Muscle of leg (tissue), 3 donors: ENCODE measurements at regions not wholly inside any gene's neighbourhood (a gene's known extent, or its start where the extent isn't known, plus 50 kb on each side); places are given as distances from the start of the nearest gene placed in this dataset.

Source experiments
- DNase-seq: peaks from one replicate; pipeline ENCODE4 v3.0.0; 2013
- H3K27ac ChIP-seq: one replicate; pipeline ENCODE4 v1.5.1; 2013; ENCODE audit warnings: mild to moderate bottlenecking, low read length, control low read depth
- H3K27me3 ChIP-seq: one replicate; pipeline ENCODE4 v1.6.1; 2013; ENCODE audit warnings: low read length; ENCODE audit not compliant: control insufficient read depth, insufficient read depth
- H3K36me3 ChIP-seq: one replicate; pipeline ENCODE4 v1.6.1; 2013; ENCODE audit warnings: low read length; ENCODE audit not compliant: control insufficient read depth, insufficient read depth
- H3K4me1 ChIP-seq: one replicate; pipeline ENCODE4 v1.6.1; 2013; ENCODE audit warnings: low read length; ENCODE audit not compliant: control insufficient read depth, insufficient read depth
- H3K4me3 ChIP-seq: one replicate; pipeline ENCODE4 v1.5.1; 2013; ENCODE audit warnings: low read length, control low read depth
- H3K9me3 ChIP-seq: replicated peaks from 2 replicates; pipeline ENCODE4 v1.6.1; 2013; ENCODE audit warnings: low read depth, low read length; ENCODE audit not compliant: control insufficient read depth
- WGBS: methylation state at CpG from one replicate; pipeline ENCODE4 v1.1.5; 2013; ENCODE audit warnings: missing lambda C conversion rate; ENCODE audit not compliant: insufficient coverage; 5-methylcytosine and 5-hydroxymethylcytosine counted together

GRCh38 chr20:24206995-24207394 lies 218.4 kb upstream of the GGTLC1 start:
- H3K9me3 ChIP-seq = no peaks in the 10 kb centered on the region
- H3K4me3 ChIP-seq = no peak overlapping the region
- WGBS = no CpG with 5 or more reads among the region's 5 CpGs
- H3K27me3 ChIP-seq = peaks cover 4% of the 10 kb centered on the region
- DNase-seq = no peak
- no peaks in the 10 kb centered on the region for H3K36me3 ChIP-seq
- H3K4me1 ChIP-seq = no peaks in the 10 kb centered on the region
- H3K27ac ChIP-seq = no peak overlapping the region

GRCh38 chr20:24203526-24204183 lies 215.1 kb upstream of the GGTLC1 start:
- no peak for DNase-seq
- Histone ChIP-seq H3K36me3 (no peaks in the 10 kb centered on the region), H3K9me3 (no peaks in the 10 kb centered on the region), H3K4me1 (no peaks in the 10 kb centered on the region), H3K27me3 (peaks cover 4% of the 10 kb centered on the region), H3K4me3 (no peak overlapping the region), H3K27ac (no peak overlapping the region)
- WGBS = 60% methylated on average over 1 of the region's 7 CpGs

- DNase-seq = no peak
- no peaks in the 10 kb centered on the region for H3K9me3 ChIP-seq
- H3K4me1 ChIP-seq = no peaks in the 10 kb centered on the region
- H3K27ac ChIP-seq = no peak overlapping the region
- H3K36me3 ChIP-seq = no peaks in the 10 kb centered on the region
- H3K4me3 ChIP-seq = no peak overlapping the region
- no peaks in the 10 kb centered on the region for H3K27me3 ChIP-seq
- 62% methylated on average over 6 of the region's 6 CpGs for WGBS
These were observed 210.9 kb upstream of the GGTLC1 start for GRCh38 chr20:24199501-24199900.

- peaks cover 2% of the 10 kb centered on the region for H3K9me3 ChIP-seq
- H3K27ac ChIP-seq = no peak overlapping the region
- WGBS = 50% methylated on average over 1 of the region's 3 CpGs
- H3K4me3 ChIP-seq = no peak overlapping the region
- H3K4me1 ChIP-seq = no peaks in the 10 kb centered on the region
- DNase-seq = no peak
- no peaks in the 10 kb centered on the region for H3K27me3 ChIP-seq
- no peaks in the 10 kb centered on the region for H3K36me3 ChIP-seq
These were observed 205.6 kb upstream of the GGTLC1 start for GRCh38 chr20:24194143-24194542.

- H3K36me3 ChIP-seq = no peaks in the 10 kb centered on the region
- no peaks in the 10 kb centered on the region for H3K27me3 ChIP-seq
- no peaks in the 10 kb centered on the region for H3K4me1 ChIP-seq
- no peak for DNase-seq
- no peak overlapping the region for H3K27ac ChIP-seq
- H3K4me3 ChIP-seq = no peak overlapping the region
- H3K9me3 ChIP-seq = peaks cover 2% of the 10 kb centered on the region
- no CpG with 5 or more reads among the region's 1 CpG for WGBS
These were observed 202.3 kb upstream of the GGTLC1 start for GRCh38 chr20:24190905-24191304.

- no peaks in the 10 kb centered on the region for H3K27me3 ChIP-seq
- peak; percentile 56 for DNase-seq
- no peaks in the 10 kb centered on the region for H3K36me3 ChIP-seq
- H3K27ac ChIP-seq = no peak overlapping the region
- no peak overlapping the region for H3K4me3 ChIP-seq
- H3K9me3 ChIP-seq = peaks cover 2% of the 10 kb centered on the region
- H3K4me1 ChIP-seq = no peaks in the 10 kb centered on the region
These were observed 197.2 kb upstream of the GGTLC1 start for GRCh38 chr20:24185791-24186190.

GRCh38 chr20:24181151-24181550 lies 192.6 kb upstream of the GGTLC1 start:
- H3K9me3 ChIP-seq = no peaks in the 10 kb centered on the region
- no peak overlapping the region for H3K4me3 ChIP-seq
- H3K36me3 ChIP-seq = no peaks in the 10 kb centered on the region
- no peak overlapping the region for H3K27ac ChIP-seq
- no peaks in the 10 kb centered on the region for H3K4me1 ChIP-seq
- DNase-seq = no peak
- H3K27me3 ChIP-seq = no peaks in the 10 kb centered on the region

GRCh38 chr20:24169256-24169655 lies 180.7 kb upstream of the GGTLC1 start:
- no peak for DNase-seq
- Histone ChIP-seq H3K4me1 (no peaks in the 10 kb centered on the region), H3K27me3 (no peaks in the 10 kb centered on the region), H3K9me3 (peaks cover 3% of the 10 kb centered on the region), H3K4me3 (no peak overlapping the region), H3K36me3 (no peaks in the 10 kb centered on the region), H3K27ac (no peak overlapping the region)
- no CpG with 5 or more reads among the region's 1 CpG for WGBS

- no peaks in the 10 kb centered on the region for H3K36me3 ChIP-seq
- no peak overlapping the region for H3K4me3 ChIP-seq
- H3K27me3 ChIP-seq = no peaks in the 10 kb centered on the region
- 76% methylated on average over 2 of the region's 3 CpGs for WGBS
- no peak for DNase-seq
- no peaks in the 10 kb centered on the region for H3K4me1 ChIP-seq
- H3K27ac ChIP-seq = no peak overlapping the region
- no peaks in the 10 kb centered on the region for H3K9me3 ChIP-seq
These were observed 177.8 kb upstream of the GGTLC1 start for GRCh38 chr20:24166412-24166811.

- no peak for DNase-seq
- Histone ChIP-seq H3K36me3 (no peaks in the 10 kb centered on the region), H3K4me1 (no peaks in the 10 kb centered on the region), H3K27me3 (no peaks in the 10 kb centered on the region), H3K27ac (no peak overlapping the region), H3K4me3 (no peak overlapping the region), H3K9me3 (no peaks in the 10 kb centered on the region)
- WGBS = 36% methylated on average over 4 of the region's 4 CpGs
These were observed 177.5 kb upstream of the GGTLC1 start for GRCh38 chr20:24166123-24166381.
